ENCODE measurements at regions not wholly inside any gene's neighbourhood (a gene's known extent, or its start where the extent isn't known, plus 50 kb on each side); places are given as distances from the start of the nearest gene placed in this dataset.

DNA sequence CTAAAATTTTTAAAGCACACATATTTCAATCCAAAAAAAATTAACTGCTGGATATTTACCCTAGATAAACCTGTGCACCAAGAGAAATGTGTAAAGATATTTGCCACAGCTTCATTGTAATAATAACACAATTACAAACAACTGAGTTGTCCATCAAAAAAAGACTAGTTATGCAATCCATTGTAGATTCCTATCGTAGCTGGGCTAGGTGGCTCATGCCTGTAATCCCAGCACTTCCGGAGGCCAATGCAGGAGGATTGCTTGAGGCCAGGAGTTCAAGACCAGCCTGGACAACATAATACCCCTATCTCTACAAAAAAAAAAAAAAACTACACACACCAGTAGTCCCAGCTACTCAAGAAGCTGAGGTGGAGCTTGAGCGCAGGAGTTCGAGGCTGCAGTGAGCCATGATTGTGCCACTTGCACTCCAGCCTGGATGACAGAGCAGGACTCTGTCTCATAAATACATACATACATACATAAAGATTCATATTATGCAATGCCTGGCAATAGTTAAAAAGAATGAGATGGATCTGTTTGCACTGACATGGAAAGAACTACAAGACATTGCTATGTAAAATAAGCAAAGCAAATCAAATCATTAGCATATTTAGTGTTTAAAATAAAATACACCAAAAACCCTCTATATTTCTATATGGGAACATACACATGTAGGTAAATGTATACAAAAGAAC is 56.5 kb upstream of the CCDC28A start:
- DNase-seq: no peak

GRCh38 chr6:138719011-138719635 is 54.4 kb upstream of the CCDC28A start:
- DNase-seq: no peak

- no peak for DNase-seq
These were observed 53.8 kb upstream of the CCDC28A start for GRCh38 chr6:138719744-138720143.

DNA sequence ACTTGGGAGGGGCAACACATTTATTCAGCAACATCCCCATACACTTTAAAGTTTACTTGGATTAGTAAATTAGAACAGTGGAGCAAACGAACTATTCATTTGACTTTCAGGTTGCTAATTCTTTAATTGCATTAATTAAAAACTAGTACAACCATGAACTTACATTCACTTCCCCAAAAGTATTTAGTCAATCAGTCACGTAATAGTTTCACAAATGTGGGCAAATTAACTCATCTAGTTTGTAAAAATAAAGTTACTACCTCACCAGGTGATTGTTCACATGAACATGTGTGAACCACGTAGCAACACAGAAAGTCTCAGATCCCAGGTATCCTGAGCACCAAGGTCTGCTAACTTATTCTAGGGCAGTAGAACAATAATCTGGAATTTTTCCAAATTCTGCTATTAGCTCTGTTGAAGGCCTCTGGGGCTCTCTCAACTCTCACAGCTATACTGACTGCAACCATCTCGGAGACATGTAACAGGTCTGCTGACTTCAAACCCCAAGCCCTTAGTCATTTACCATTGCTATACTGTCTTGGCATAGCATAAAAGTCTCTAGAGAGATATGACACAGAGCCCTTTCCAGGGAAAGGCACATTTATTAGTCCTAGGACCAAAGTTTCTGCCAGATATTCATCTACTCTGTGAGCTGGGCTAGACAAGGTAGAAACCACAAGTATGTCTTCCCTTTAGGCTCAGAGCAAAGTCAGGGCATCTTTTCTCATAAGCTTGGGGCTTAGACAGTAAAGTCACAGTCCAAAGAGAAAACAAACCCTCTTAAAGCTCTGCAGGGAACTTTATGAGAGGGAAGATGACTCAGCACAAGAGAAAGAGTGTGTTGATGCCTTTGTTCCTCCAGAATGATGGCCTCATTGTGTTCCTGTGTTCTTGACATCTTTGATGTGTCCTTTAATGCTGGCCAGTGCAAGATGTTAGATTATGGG is 50.9 kb upstream of the CCDC28A start:
- no peak for DNase-seq

All from activated CD4-positive, CD25-positive, alpha-beta regulatory T cell treated with anti-CD3 and anti-CD28 coated beads, Interleukin-2, amount 50 U/mL, for 72 hours (primary cell).